Glutamatergic neuron (in vitro differentiated cells): ENCODE measurements at regions not wholly inside any gene's neighbourhood (a gene's known extent, or its start where the extent isn't known, plus 50 kb on each side); places are given as distances from the start of the nearest gene placed in this dataset.

Source experiments
- DNase-seq: peaks from one replicate; pipeline ENCODE4 v3.0.0; 2022
- H3K27ac Mint-ChIP-seq: one replicate; pipeline ENCODE4 v1.8.0; 2020; ENCODE audit warnings: mild to moderate bottlenecking, mixed read lengths, inconsistent platforms; ENCODE audit not compliant: unreplicated experiment
- H3K27me3 Mint-ChIP-seq: one replicate; pipeline ENCODE4 v1.8.0; 2020; ENCODE audit warnings: mild to moderate bottlenecking, moderate library complexity, mixed read lengths, inconsistent platforms; ENCODE audit not compliant: unreplicated experiment
- H3K36me3 Mint-ChIP-seq: one replicate; pipeline ENCODE4 v1.8.0; 2020; ENCODE audit warnings: mild to moderate bottlenecking, mixed read lengths, inconsistent platforms; ENCODE audit not compliant: unreplicated experiment
- H3K4me1 Mint-ChIP-seq: one replicate; pipeline ENCODE4 v1.8.0; 2020; ENCODE audit warnings: mild to moderate bottlenecking, low read depth, mixed read lengths, inconsistent platforms; ENCODE audit not compliant: unreplicated experiment
- H3K4me3 Mint-ChIP-seq: one replicate; pipeline ENCODE4 v1.8.0; 2020; ENCODE audit warnings: mild to moderate bottlenecking, mixed read lengths, inconsistent platforms; ENCODE audit not compliant: unreplicated experiment
- H3K9me3 Mint-ChIP-seq: one replicate; pipeline ENCODE4 v1.8.0; 2020; ENCODE audit warnings: mild to moderate bottlenecking, moderate library complexity, mixed read lengths, inconsistent platforms; ENCODE audit not compliant: unreplicated experiment
- TF ChIP-seq, protein P1 (sequence below): fragments of 200-600 bp; sonication (generic); IDR thresholded peaks from one replicate; pipeline ENCODE4 v1.5.0; 2021; ENCODE audit not compliant: partially characterized antibody, unreplicated experiment

- no peak overlapping the region for H3K27ac Mint-ChIP-seq
- H3K9me3 Mint-ChIP-seq, result peaks cover 19% of the 10 kb centered on the region
- H3K36me3 Mint-ChIP-seq, result peaks cover 4% of the 10 kb centered on the region
- DNase-seq, result no peak
- H3K27me3 Mint-ChIP-seq, result peaks cover 6% of the 10 kb centered on the region
- no peak overlapping the region for H3K4me3 Mint-ChIP-seq
- TF ChIP-seq, protein P1, sequence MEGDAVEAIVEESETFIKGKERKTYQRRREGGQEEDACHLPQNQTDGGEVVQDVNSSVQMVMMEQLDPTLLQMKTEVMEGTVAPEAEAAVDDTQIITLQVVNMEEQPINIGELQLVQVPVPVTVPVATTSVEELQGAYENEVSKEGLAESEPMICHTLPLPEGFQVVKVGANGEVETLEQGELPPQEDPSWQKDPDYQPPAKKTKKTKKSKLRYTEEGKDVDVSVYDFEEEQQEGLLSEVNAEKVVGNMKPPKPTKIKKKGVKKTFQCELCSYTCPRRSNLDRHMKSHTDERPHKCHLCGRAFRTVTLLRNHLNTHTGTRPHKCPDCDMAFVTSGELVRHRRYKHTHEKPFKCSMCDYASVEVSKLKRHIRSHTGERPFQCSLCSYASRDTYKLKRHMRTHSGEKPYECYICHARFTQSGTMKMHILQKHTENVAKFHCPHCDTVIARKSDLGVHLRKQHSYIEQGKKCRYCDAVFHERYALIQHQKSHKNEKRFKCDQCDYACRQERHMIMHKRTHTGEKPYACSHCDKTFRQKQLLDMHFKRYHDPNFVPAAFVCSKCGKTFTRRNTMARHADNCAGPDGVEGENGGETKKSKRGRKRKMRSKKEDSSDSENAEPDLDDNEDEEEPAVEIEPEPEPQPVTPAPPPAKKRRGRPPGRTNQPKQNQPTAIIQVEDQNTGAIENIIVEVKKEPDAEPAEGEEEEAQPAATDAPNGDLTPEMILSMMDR, result no peak
- H3K4me1 Mint-ChIP-seq, result no peaks in the 10 kb centered on the region
These were observed 792.5 kb downstream of the KCNJ18 start for GRCh38 chr17:22484826-22485225.

GRCh38 chr17:22490399-22490798 lies 798.1 kb downstream of the KCNJ18 start:
- Mint-ChIP-seq H3K4me3 (no peak overlapping the region), H3K36me3 (peaks cover under 1% of the 10 kb centered on the region), H3K9me3 (peaks cover 20% of the 10 kb centered on the region), H3K27me3 (peaks cover 6% of the 10 kb centered on the region), H3K4me1 (no peaks in the 10 kb centered on the region), H3K27ac (no peak overlapping the region)
- no peak for DNase-seq
- TF ChIP-seq, protein P1, result no peak

- Mint-ChIP-seq H3K4me1 (no peaks in the 10 kb centered on the region), H3K36me3 (peaks cover 4% of the 10 kb centered on the region), H3K27ac (no peak overlapping the region), H3K4me3 (no peak overlapping the region), H3K9me3 (peaks cover 19% of the 10 kb centered on the region), H3K27me3 (peaks cover 5% of the 10 kb centered on the region)
- no peak for DNase-seq
- TF ChIP-seq, protein P1, result no peak
These were observed 800.0 kb downstream of the KCNJ18 start for GRCh38 chr17:22492331-22492730.

- DNase-seq, result no peak
- no peaks in the 10 kb centered on the region for H3K4me1 Mint-ChIP-seq
- H3K9me3 Mint-ChIP-seq, result peaks cover 14% of the 10 kb centered on the region
- H3K4me3 Mint-ChIP-seq, result no peak overlapping the region
- H3K27me3 Mint-ChIP-seq, result peaks cover 2% of the 10 kb centered on the region
- no peak overlapping the region for H3K27ac Mint-ChIP-seq
- TF ChIP-seq, protein P1, result no peak
- H3K36me3 Mint-ChIP-seq, result peaks cover 4% of the 10 kb centered on the region
These were observed 804.1 kb downstream of the KCNJ18 start for GRCh38 chr17:22496450-22496849.

- H3K4me3 Mint-ChIP-seq, result no peak overlapping the region
- H3K27me3 Mint-ChIP-seq, result no peaks in the 10 kb centered on the region
- H3K27ac Mint-ChIP-seq, result no peak overlapping the region
- H3K9me3 Mint-ChIP-seq, result peaks cover 12% of the 10 kb centered on the region
- no peak for DNase-seq
- H3K4me1 Mint-ChIP-seq, result no peaks in the 10 kb centered on the region
- H3K36me3 Mint-ChIP-seq, result no peaks in the 10 kb centered on the region
- TF ChIP-seq, protein P1, result no peak
These were observed 811.1 kb downstream of the KCNJ18 start for GRCh38 chr17:22503322-22503899.
